ENCODE measurements at regions not wholly inside any gene's neighbourhood (a gene's known extent, or its start where the extent isn't known, plus 50 kb on each side); places are given as distances from the start of the nearest gene placed in this dataset.

- no peak overlapping the region for H3K27ac ChIP-seq (ENCODE audit: insufficient read depth, low read length)
- H4K20me1 ChIP-seq (ENCODE audit: control insufficient read depth, extremely low read depth, insufficient read depth, low read length), result no peaks in the 10 kb centered on the region
- H3K79me2 ChIP-seq (ENCODE audit: control insufficient read depth, insufficient read depth, low read length), result no peaks in the 10 kb centered on the region
- no peak for DNase-seq (ENCODE audit: low read depth in 2 of 2)
- no peak overlapping the region for H3K4me3 ChIP-seq (replicated peaks in 1 of 4; ENCODE audit: control extremely low read depth in 1 of 4, insufficient read depth in 1 of 4, low read depth in 3 of 4, low read length in 4 of 4)
- H2AFZ ChIP-seq (ENCODE audit: low read length), result no peak overlapping the region
- no peaks in the 10 kb centered on the region for H3K4me1 ChIP-seq (ENCODE audit: control insufficient read depth, extremely low read depth, insufficient read depth, low read length)
- no peaks in the 10 kb centered on the region for H3K9me3 ChIP-seq (ENCODE audit: control insufficient read depth, insufficient read depth, low read depth, low read length)
- H3K9ac ChIP-seq (ENCODE audit: insufficient read depth, low read length), result no peak overlapping the region
- no peak for TF ChIP-seq EZH2 (IDR thresholded peaks at IDR 0.05; ENCODE audit: low read length, missing control alignments)
- TF ChIP-seq, protein P1, sequence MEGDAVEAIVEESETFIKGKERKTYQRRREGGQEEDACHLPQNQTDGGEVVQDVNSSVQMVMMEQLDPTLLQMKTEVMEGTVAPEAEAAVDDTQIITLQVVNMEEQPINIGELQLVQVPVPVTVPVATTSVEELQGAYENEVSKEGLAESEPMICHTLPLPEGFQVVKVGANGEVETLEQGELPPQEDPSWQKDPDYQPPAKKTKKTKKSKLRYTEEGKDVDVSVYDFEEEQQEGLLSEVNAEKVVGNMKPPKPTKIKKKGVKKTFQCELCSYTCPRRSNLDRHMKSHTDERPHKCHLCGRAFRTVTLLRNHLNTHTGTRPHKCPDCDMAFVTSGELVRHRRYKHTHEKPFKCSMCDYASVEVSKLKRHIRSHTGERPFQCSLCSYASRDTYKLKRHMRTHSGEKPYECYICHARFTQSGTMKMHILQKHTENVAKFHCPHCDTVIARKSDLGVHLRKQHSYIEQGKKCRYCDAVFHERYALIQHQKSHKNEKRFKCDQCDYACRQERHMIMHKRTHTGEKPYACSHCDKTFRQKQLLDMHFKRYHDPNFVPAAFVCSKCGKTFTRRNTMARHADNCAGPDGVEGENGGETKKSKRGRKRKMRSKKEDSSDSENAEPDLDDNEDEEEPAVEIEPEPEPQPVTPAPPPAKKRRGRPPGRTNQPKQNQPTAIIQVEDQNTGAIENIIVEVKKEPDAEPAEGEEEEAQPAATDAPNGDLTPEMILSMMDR (conservative IDR thresholded peaks at IDR 0.05 in 1 of 2, IDR thresholded peaks at IDR 0.05 in 1 of 2; ENCODE audit: low read depth in 1 of 2, low read length in 2 of 2), result no peak
- H3K27me3 ChIP-seq (ENCODE audit: control insufficient read depth, insufficient read depth, low read length), result no peaks in the 10 kb centered on the region
- no peaks in the 10 kb centered on the region for H3K36me3 ChIP-seq (ENCODE audit: control insufficient read depth, insufficient read depth, low read length)
- no peak overlapping the region for H3K4me2 ChIP-seq (ENCODE audit: extremely low read depth, insufficient read depth, low read length)
Observed at GRCh38 chr13:67614013-67614412, 383.9 kb upstream of the PCDH9 start.

- TF ChIP-seq, protein P1 (conservative IDR thresholded peaks at IDR 0.05 in 1 of 2, IDR thresholded peaks at IDR 0.05 in 1 of 2; ENCODE audit: low read depth in 1 of 2, low read length in 2 of 2), result no peak
- TF ChIP-seq EZH2 (IDR thresholded peaks at IDR 0.05; ENCODE audit: low read length, missing control alignments), result no peak
- no peaks in the 10 kb centered on the region for H3K9me3 ChIP-seq (ENCODE audit: control insufficient read depth, insufficient read depth, low read depth, low read length)
- no peaks in the 10 kb centered on the region for H3K4me1 ChIP-seq (ENCODE audit: control insufficient read depth, extremely low read depth, insufficient read depth, low read length)
Observed at GRCh38 chr13:67588607-67589006, 358.5 kb upstream of the PCDH9 start.

GRCh38 chr13:67577361-67577760, 347.2 kb upstream of the PCDH9 start:
- Histone ChIP-seq H3K4me2 (ENCODE audit: extremely low read depth, insufficient read depth, low read length) (no peak overlapping the region), H3K36me3 (ENCODE audit: control insufficient read depth, insufficient read depth, low read length) (no peaks in the 10 kb centered on the region), H2AFZ (ENCODE audit: low read length) (no peak overlapping the region), H3K4me3 (replicated peaks in 1 of 4; ENCODE audit: control extremely low read depth in 1 of 4, insufficient read depth in 1 of 4, low read depth in 3 of 4, low read length in 4 of 4) (no peak overlapping the region), H3K27ac (ENCODE audit: insufficient read depth, low read length) (no peak overlapping the region), H4K20me1 (ENCODE audit: control insufficient read depth, extremely low read depth, insufficient read depth, low read length) (no peaks in the 10 kb centered on the region), H3K79me2 (ENCODE audit: control insufficient read depth, insufficient read depth, low read length) (no peaks in the 10 kb centered on the region), H3K4me1 (ENCODE audit: control insufficient read depth, extremely low read depth, insufficient read depth, low read length) (no peaks in the 10 kb centered on the region), H3K27me3 (ENCODE audit: control insufficient read depth, insufficient read depth, low read length) (no peaks in the 10 kb centered on the region), H3K9me3 (ENCODE audit: control insufficient read depth, insufficient read depth, low read depth, low read length) (no peaks in the 10 kb centered on the region), H3K9ac (ENCODE audit: insufficient read depth, low read length) (no peak overlapping the region)
- DNase-seq (ENCODE audit: low read depth in 2 of 2), result peak in 1 of 2 donors; percentile 53
- TF ChIP-seq, protein P1 (conservative IDR thresholded peaks at IDR 0.05 in 1 of 2, IDR thresholded peaks at IDR 0.05 in 1 of 2; ENCODE audit: low read depth in 1 of 2, low read length in 2 of 2), result no peak

More at GRCh38 chr13:67588607-67589006, 358.5 kb upstream of the PCDH9 start:
- Histone ChIP-seq H3K9ac (ENCODE audit: insufficient read depth, low read length) (no peak overlapping the region), H3K4me3 (replicated peaks in 1 of 4; ENCODE audit: control extremely low read depth in 1 of 4, insufficient read depth in 1 of 4, low read depth in 3 of 4, low read length in 4 of 4) (no peak overlapping the region), H3K79me2 (ENCODE audit: control insufficient read depth, insufficient read depth, low read length) (no peaks in the 10 kb centered on the region), H2AFZ (ENCODE audit: low read length) (no peak overlapping the region), H3K27ac (ENCODE audit: insufficient read depth, low read length) (no peak overlapping the region), H3K36me3 (ENCODE audit: control insufficient read depth, insufficient read depth, low read length) (no peaks in the 10 kb centered on the region), H3K27me3 (ENCODE audit: control insufficient read depth, insufficient read depth, low read length) (no peaks in the 10 kb centered on the region), H4K20me1 (ENCODE audit: control insufficient read depth, extremely low read depth, insufficient read depth, low read length) (no peaks in the 10 kb centered on the region), H3K4me2 (ENCODE audit: extremely low read depth, insufficient read depth, low read length) (no peak overlapping the region)
- no peak for DNase-seq (ENCODE audit: low read depth in 2 of 2)

Data from fibroblast of lung (primary cell).